ENCODE measurements at regions not wholly inside any gene's neighbourhood (a gene's known extent, or its start where the extent isn't known, plus 50 kb on each side); places are given as distances from the start of the nearest gene placed in this dataset.

- POLR2A ChIA-PET = no interaction called here
- DNase-seq (ENCODE audit: low read depth) = no peak
- TF ChIP-seq, protein P1, sequence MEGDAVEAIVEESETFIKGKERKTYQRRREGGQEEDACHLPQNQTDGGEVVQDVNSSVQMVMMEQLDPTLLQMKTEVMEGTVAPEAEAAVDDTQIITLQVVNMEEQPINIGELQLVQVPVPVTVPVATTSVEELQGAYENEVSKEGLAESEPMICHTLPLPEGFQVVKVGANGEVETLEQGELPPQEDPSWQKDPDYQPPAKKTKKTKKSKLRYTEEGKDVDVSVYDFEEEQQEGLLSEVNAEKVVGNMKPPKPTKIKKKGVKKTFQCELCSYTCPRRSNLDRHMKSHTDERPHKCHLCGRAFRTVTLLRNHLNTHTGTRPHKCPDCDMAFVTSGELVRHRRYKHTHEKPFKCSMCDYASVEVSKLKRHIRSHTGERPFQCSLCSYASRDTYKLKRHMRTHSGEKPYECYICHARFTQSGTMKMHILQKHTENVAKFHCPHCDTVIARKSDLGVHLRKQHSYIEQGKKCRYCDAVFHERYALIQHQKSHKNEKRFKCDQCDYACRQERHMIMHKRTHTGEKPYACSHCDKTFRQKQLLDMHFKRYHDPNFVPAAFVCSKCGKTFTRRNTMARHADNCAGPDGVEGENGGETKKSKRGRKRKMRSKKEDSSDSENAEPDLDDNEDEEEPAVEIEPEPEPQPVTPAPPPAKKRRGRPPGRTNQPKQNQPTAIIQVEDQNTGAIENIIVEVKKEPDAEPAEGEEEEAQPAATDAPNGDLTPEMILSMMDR (IDR thresholded peaks at IDR 0.05; ENCODE audit: insufficient read depth, low read depth, low read length) = no peak
- H3K27me3 ChIP-seq (ENCODE audit: control insufficient read depth, insufficient read depth, low read length) = no peaks in the 10 kb centered on the region
- no peaks in the 10 kb centered on the region for H3K36me3 ChIP-seq (ENCODE audit: control insufficient read depth, insufficient read depth, low read length)
- H3K4me3 ChIP-seq (ENCODE audit: low read depth, low read length) = no peak overlapping the region
- CTCF ChIA-PET = no interaction called here
These were observed 291.3 kb downstream of the KCNC2 start for GRCh38 chr12:74918291-74918690.

DNA sequence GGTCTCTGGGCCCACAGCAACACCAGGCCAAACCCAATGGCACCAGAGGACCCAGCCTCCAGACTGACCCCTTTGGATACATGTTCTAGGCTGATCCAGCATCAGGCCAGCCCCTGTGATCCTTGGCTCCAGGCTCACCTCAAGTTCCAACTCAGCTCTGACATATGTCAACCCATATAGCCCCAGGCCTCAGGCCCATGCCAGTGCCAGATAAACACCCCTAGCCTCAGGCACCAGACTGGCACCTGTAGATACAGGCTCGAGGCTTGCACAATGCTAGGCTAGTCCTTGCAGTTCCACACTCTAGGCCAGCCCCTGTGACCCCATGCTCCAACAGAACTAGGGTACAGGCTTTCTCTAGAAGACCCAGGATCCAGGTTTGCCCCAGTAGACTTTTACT, 287.5 kb downstream of the KCNC2 start:
- H3K36me3 ChIP-seq (ENCODE audit: control insufficient read depth, insufficient read depth, low read length) = no peaks in the 10 kb centered on the region
- ChIA-PET POLR2A (no interaction called here), CTCF (no interaction called here)
- no peaks in the 10 kb centered on the region for H3K27me3 ChIP-seq (ENCODE audit: control insufficient read depth, insufficient read depth, low read length)
- TF ChIP-seq, protein P1 (IDR thresholded peaks at IDR 0.05; ENCODE audit: insufficient read depth, low read depth, low read length) = no peak
- H3K4me3 ChIP-seq (ENCODE audit: low read depth, low read length) = no peak overlapping the region
- DNase-seq (ENCODE audit: low read depth) = no peak

- H3K36me3 ChIP-seq (ENCODE audit: control insufficient read depth, insufficient read depth, low read length) = no peaks in the 10 kb centered on the region
- ChIA-PET CTCF (no interaction called here), POLR2A (no interaction called here)
- no peak for DNase-seq (ENCODE audit: low read depth)
- H3K27me3 ChIP-seq (ENCODE audit: control insufficient read depth, insufficient read depth, low read length) = no peaks in the 10 kb centered on the region
- no peak overlapping the region for H3K4me3 ChIP-seq (ENCODE audit: low read depth, low read length)
- TF ChIP-seq, protein P1 (IDR thresholded peaks at IDR 0.05; ENCODE audit: insufficient read depth, low read depth, low read length) = no peak
These were observed 287.0 kb downstream of the KCNC2 start for GRCh38 chr12:74922642-74923041.

DNA sequence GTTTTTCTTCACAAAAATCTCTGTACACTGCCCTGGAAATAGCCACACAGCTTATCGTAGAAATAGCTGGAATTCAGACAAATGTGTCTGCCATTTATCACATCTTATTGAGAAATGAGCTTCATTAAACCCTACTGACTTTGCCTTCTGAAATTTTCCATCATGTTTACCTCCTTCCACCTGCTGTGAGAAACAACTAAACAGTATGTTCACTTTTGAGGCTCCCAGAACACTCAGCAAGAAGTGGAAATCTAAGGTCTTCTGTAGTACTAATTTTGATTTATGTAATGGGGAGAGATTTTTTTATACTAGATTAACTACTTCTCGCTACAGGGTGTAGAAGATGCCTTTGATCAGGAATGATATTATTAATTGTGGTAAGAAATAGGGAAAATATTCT, 268.0 kb downstream of the KCNC2 start:
- TF ChIP-seq, protein P1 (IDR thresholded peaks at IDR 0.05; ENCODE audit: insufficient read depth, low read depth, low read length) = no peak

DNA sequence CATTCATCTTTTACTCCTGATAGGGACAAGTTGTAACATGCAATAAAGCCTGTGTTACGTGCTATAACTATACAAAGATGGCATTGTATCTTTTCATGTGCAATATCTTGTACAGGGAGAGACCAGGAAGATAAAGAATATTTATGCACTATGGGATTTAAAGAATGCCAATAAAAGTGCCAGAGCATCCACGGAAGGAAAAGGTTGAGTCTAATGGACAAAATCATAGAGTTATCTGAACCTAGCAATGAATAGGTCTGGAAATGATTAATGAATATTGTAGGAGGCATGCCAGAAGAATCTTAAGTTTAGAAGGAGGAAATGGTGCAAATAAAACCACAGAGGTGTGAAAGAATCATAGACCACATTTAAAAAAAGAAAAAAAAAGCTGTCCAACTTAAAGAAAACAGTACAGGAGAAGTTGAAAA, 263.9 kb downstream of the KCNC2 start:
- ChIA-PET CTCF (no interaction called here), POLR2A (no interaction called here)
- H3K27me3 ChIP-seq (ENCODE audit: control insufficient read depth, insufficient read depth, low read length) = no peaks in the 10 kb centered on the region
- DNase-seq (ENCODE audit: low read depth) = no peak
- no peak overlapping the region for H3K4me3 ChIP-seq (ENCODE audit: low read depth, low read length)
- no peaks in the 10 kb centered on the region for H3K36me3 ChIP-seq (ENCODE audit: control insufficient read depth, insufficient read depth, low read length)
- TF ChIP-seq, protein P1 (IDR thresholded peaks at IDR 0.05; ENCODE audit: insufficient read depth, low read depth, low read length) = no peak

More for the DNA sequence above, 268.0 kb downstream of the KCNC2 start:
- Histone ChIP-seq H3K4me3 (ENCODE audit: low read depth, low read length) (no peak overlapping the region), H3K36me3 (ENCODE audit: control insufficient read depth, insufficient read depth, low read length) (no peaks in the 10 kb centered on the region), H3K27me3 (ENCODE audit: control insufficient read depth, insufficient read depth, low read length) (no peaks in the 10 kb centered on the region)
- no peak for DNase-seq (ENCODE audit: low read depth)
- POLR2A ChIA-PET = no interaction called here
- CTCF ChIA-PET = no interaction called here

Data from BJ (cell line).